ENCODE measurements at regions not wholly inside any gene's neighbourhood (a gene's known extent, or its start where the extent isn't known, plus 50 kb on each side); places are given as distances from the start of the nearest gene placed in this dataset.
A peak's percentile ranks its signal among the peaks of the same experiment; 100 is the strongest.

GRCh38 chr5:42894057-42894456, 82.4 kb upstream of the SELENOP start:
- intact Hi-C loops (cut with DNase I; ENCODE audit: low total_unique reads), result no loop called here
- H3K4me3 ChIP-seq, result no peak overlapping the region
- no peaks in the 10 kb centered on the region for H3K4me1 ChIP-seq
- no peaks in the 10 kb centered on the region for H3K27me3 ChIP-seq
- H3K36me3 ChIP-seq, result no peaks in the 10 kb centered on the region
- H3K27ac ChIP-seq, result no peak overlapping the region
- DNase-seq, result no peak
- no peak for TF ChIP-seq POLR2A (IDR thresholded peaks at IDR 0.05)
- no peak for TF ChIP-seq CTCF (IDR thresholded peaks at IDR 0.05)
- H3K9me3 ChIP-seq, result no peaks in the 10 kb centered on the region

GRCh38 chr5:42889311-42889933, 77.7 kb upstream of the SELENOP start:
- TF ChIP-seq CTCF (IDR thresholded peaks at IDR 0.05) (peak; percentile 76 to 91 (median 86)), POLR2A (IDR thresholded peaks at IDR 0.05) (no peak)
- H3K9me3 ChIP-seq, result no peaks in the 10 kb centered on the region
- no peak overlapping the region for H3K27ac ChIP-seq
- H3K27me3 ChIP-seq, result no peaks in the 10 kb centered on the region
- DNase-seq, result peak; percentile 75 to 80
- H3K36me3 ChIP-seq, result no peaks in the 10 kb centered on the region
- no peaks in the 10 kb centered on the region for H3K4me1 ChIP-seq
- H3K4me3 ChIP-seq, result no peak overlapping the region
- intact Hi-C loops (cut with DNase I; ENCODE audit: low total_unique reads), result no loop called here

- H3K27me3 ChIP-seq, result no peaks in the 10 kb centered on the region
- TF ChIP-seq CTCF (IDR thresholded peaks at IDR 0.05), result no peak
- no peak for TF ChIP-seq POLR2A (IDR thresholded peaks at IDR 0.05)
- no peak overlapping the region for H3K27ac ChIP-seq
- H3K9me3 ChIP-seq, result no peaks in the 10 kb centered on the region
- H3K4me1 ChIP-seq, result no peaks in the 10 kb centered on the region
- intact Hi-C loops (cut with DNase I; ENCODE audit: low total_unique reads), result no loop called here
- no peak for DNase-seq
- no peak overlapping the region for H3K4me3 ChIP-seq
- no peaks in the 10 kb centered on the region for H3K36me3 ChIP-seq
Measured at GRCh38 chr5:42888771-42889170, 77.1 kb upstream of the SELENOP start.

GRCh38 chr5:42887575-42887974, 75.9 kb upstream of the SELENOP start:
- Histone ChIP-seq H3K27ac (no peak overlapping the region), H3K4me1 (no peaks in the 10 kb centered on the region)
- intact Hi-C loops (cut with DNase I; ENCODE audit: low total_unique reads), result no loop called here

GRCh38 chr5:42887097-42887496, 75.4 kb upstream of the SELENOP start:
- Histone ChIP-seq H3K27ac (no peak overlapping the region), H3K27me3 (no peaks in the 10 kb centered on the region), H3K4me1 (no peaks in the 10 kb centered on the region), H3K36me3 (no peaks in the 10 kb centered on the region), H3K4me3 (no peak overlapping the region), H3K9me3 (no peaks in the 10 kb centered on the region)
- TF ChIP-seq POLR2A (IDR thresholded peaks at IDR 0.05) (no peak), CTCF (IDR thresholded peaks at IDR 0.05) (no peak)
- DNase-seq, result no peak
- intact Hi-C loops (cut with DNase I; ENCODE audit: low total_unique reads), result no loop called here

More at GRCh38 chr5:42887575-42887974, 75.9 kb upstream of the SELENOP start:
- TF ChIP-seq CTCF (IDR thresholded peaks at IDR 0.05) (no peak), POLR2A (IDR thresholded peaks at IDR 0.05) (no peak)
- Histone ChIP-seq H3K4me3 (no peak overlapping the region), H3K36me3 (no peaks in the 10 kb centered on the region), H3K27me3 (no peaks in the 10 kb centered on the region), H3K9me3 (no peaks in the 10 kb centered on the region)
- no peak for DNase-seq

All from uterus (tissue), 3 donors.